ENCODE measurements at regions not wholly inside any gene's neighbourhood (a gene's known extent, or its start where the extent isn't known, plus 50 kb on each side); places are given as distances from the start of the nearest gene placed in this dataset.

GRCh38 chr17:53996890-53997289 lies 174.2 kb downstream of the KIF2B start:
- TF ChIP-seq ZBTB7A (IDR thresholded peaks at IDR 0.05; ENCODE audit: low read depth) (no peak), NFIC (IDR thresholded peaks at IDR 0.05) (no peak), EGR1 (IDR thresholded peaks at IDR 0.05) (no peak), CREB1 (IDR thresholded peaks at IDR 0.05; ENCODE audit: low read depth) (no peak), MAX (IDR thresholded peaks at IDR 0.05) (no peak), CEBPB (IDR thresholded peaks at IDR 0.05) (no peak), TAF1 (IDR thresholded peaks at IDR 0.05; ENCODE audit: low read depth) (no peak), REST (IDR thresholded peaks at IDR 0.05; ENCODE audit: low read depth) (no peak), EP300 (IDR thresholded peaks at IDR 0.05; ENCODE audit: borderline replicate concordance) (no peak), RAD21 (IDR thresholded peaks at IDR 0.05; ENCODE audit: low read depth) (no peak), TEAD4 (IDR thresholded peaks at IDR 0.05) (no peak)

GRCh38 chr17:54007855-54008254 lies 185.1 kb downstream of the KIF2B start:
- TF ChIP-seq TCF12 (IDR thresholded peaks at IDR 0.05; ENCODE audit: low read depth) (no peak), NFIC (IDR thresholded peaks at IDR 0.05) (no peak), USF1 (IDR thresholded peaks at IDR 0.05) (no peak), CREB1 (IDR thresholded peaks at IDR 0.05; ENCODE audit: low read depth) (no peak), CEBPB (IDR thresholded peaks at IDR 0.05) (no peak), EP300 (IDR thresholded peaks at IDR 0.05; ENCODE audit: borderline replicate concordance) (no peak), TAF1 (IDR thresholded peaks at IDR 0.05; ENCODE audit: low read depth) (no peak), REST (IDR thresholded peaks at IDR 0.05; ENCODE audit: low read depth) (no peak), MAX (IDR thresholded peaks at IDR 0.05) (no peak), ZBTB7A (IDR thresholded peaks at IDR 0.05; ENCODE audit: low read depth) (no peak), FOXM1 (IDR thresholded peaks at IDR 0.05; ENCODE audit: borderline replicate concordance, low read depth) (no peak), TEAD4 (IDR thresholded peaks at IDR 0.05) (no peak), EGR1 (IDR thresholded peaks at IDR 0.05) (no peak), YY1 (IDR thresholded peaks at IDR 0.05; ENCODE audit: low read depth) (no peak)

GRCh38 chr17:54009502-54009901 lies 186.8 kb downstream of the KIF2B start:
- TF ChIP-seq NFIC (IDR thresholded peaks at IDR 0.05) (no peak), ZBTB7A (IDR thresholded peaks at IDR 0.05; ENCODE audit: low read depth) (no peak), EGR1 (IDR thresholded peaks at IDR 0.05) (no peak), TAF1 (IDR thresholded peaks at IDR 0.05; ENCODE audit: low read depth) (no peak), CREB1 (IDR thresholded peaks at IDR 0.05; ENCODE audit: low read depth) (no peak)

GRCh38 chr17:54013072-54013471 lies 190.3 kb downstream of the KIF2B start:
- TF ChIP-seq MAX (IDR thresholded peaks at IDR 0.05), result no peak
- TF ChIP-seq YY1 (IDR thresholded peaks at IDR 0.05; ENCODE audit: low read depth), result no peak
- no peak for TF ChIP-seq TAF1 (IDR thresholded peaks at IDR 0.05; ENCODE audit: low read depth)
- no peak for TF ChIP-seq EP300 (IDR thresholded peaks at IDR 0.05; ENCODE audit: borderline replicate concordance)
- no peak for TF ChIP-seq ZBTB7A (IDR thresholded peaks at IDR 0.05; ENCODE audit: low read depth)
- TF ChIP-seq TCF12 (IDR thresholded peaks at IDR 0.05; ENCODE audit: low read depth), result no peak
- no peak for TF ChIP-seq CEBPB (IDR thresholded peaks at IDR 0.05)
- TF ChIP-seq USF1 (IDR thresholded peaks at IDR 0.05), result no peak
- TF ChIP-seq FOXM1 (IDR thresholded peaks at IDR 0.05; ENCODE audit: borderline replicate concordance, low read depth), result no peak
- TF ChIP-seq RAD21 (IDR thresholded peaks at IDR 0.05; ENCODE audit: low read depth), result no peak
- TF ChIP-seq NFIC (IDR thresholded peaks at IDR 0.05), result no peak
- TF ChIP-seq REST (IDR thresholded peaks at IDR 0.05; ENCODE audit: low read depth), result no peak
- TF ChIP-seq CREB1 (IDR thresholded peaks at IDR 0.05; ENCODE audit: low read depth), result no peak
- TF ChIP-seq TEAD4 (IDR thresholded peaks at IDR 0.05), result no peak

Measured in Ishikawa (cell line).